B cell (primary cell): ENCODE measurements at regions not wholly inside any gene's neighbourhood (a gene's known extent, or its start where the extent isn't known, plus 50 kb on each side); places are given as distances from the start of the nearest gene placed in this dataset.

ENCODE experiments used
- EZH2 ChIP-seq: IDR thresholded peaks from 2 replicates; pipeline ENCODE4 v1.6.1; 2012; ENCODE audit warnings: borderline replicate concordance, low read depth, mild to moderate bottlenecking, moderate library complexity, low read length; ENCODE audit not compliant: insufficient read depth, poor library complexity, severe bottlenecking
- TF ChIP-seq, protein P1 (sequence below): fragments of 200-600 bp; IDR thresholded peaks from one replicate; pipeline ENCODE4 v1.8.0; 2022; ENCODE audit warnings: antibody characterized with exemption, mild to moderate bottlenecking

DNA sequence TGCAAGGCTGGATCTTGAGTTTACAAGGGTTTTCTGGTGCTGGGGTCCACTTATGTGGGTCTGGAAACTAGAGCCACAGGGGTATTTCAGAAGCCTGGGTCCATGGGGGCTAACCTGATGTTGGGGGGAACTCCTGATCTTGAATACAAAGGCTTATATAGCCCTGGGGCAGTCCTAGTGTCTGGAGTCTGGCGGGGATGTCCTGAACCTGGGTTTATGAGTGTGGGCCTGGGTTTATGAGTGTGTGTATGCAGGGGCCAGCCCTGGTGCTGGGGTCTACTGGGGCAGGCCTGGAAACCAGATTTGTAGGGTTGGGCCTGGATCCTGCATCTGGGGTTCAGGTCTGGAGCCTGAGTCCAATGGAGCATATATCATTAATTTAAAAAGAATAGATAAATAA lies 146.5 kb upstream of the C1GALT1 start:
- TF ChIP-seq, protein P1, sequence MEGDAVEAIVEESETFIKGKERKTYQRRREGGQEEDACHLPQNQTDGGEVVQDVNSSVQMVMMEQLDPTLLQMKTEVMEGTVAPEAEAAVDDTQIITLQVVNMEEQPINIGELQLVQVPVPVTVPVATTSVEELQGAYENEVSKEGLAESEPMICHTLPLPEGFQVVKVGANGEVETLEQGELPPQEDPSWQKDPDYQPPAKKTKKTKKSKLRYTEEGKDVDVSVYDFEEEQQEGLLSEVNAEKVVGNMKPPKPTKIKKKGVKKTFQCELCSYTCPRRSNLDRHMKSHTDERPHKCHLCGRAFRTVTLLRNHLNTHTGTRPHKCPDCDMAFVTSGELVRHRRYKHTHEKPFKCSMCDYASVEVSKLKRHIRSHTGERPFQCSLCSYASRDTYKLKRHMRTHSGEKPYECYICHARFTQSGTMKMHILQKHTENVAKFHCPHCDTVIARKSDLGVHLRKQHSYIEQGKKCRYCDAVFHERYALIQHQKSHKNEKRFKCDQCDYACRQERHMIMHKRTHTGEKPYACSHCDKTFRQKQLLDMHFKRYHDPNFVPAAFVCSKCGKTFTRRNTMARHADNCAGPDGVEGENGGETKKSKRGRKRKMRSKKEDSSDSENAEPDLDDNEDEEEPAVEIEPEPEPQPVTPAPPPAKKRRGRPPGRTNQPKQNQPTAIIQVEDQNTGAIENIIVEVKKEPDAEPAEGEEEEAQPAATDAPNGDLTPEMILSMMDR = no peak
- TF ChIP-seq EZH2 = no peak
